ENCODE measurements at regions not wholly inside any gene's neighbourhood (a gene's known extent, or its start where the extent isn't known, plus 50 kb on each side); places are given as distances from the start of the nearest gene placed in this dataset.

DNA sequence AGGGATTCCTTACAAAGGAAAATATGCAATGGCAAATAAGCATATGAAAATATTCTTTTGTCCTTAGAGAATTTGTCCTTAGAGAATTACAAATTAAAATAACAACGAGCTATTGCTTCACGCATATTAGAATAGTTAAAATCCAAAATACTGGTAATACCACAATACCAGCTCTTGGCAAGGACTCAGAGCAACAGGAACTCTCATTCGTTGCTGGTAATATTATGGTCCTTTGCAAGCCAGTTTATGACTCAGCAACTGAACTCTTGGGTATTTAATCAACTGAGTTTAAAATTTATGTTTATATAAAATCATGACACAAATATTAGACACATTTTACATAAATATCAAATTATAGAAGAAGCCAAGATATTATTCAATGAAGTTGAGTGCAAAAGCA, 1730.4 kb downstream of the SI start:
- TF ChIP-seq, protein P1, sequence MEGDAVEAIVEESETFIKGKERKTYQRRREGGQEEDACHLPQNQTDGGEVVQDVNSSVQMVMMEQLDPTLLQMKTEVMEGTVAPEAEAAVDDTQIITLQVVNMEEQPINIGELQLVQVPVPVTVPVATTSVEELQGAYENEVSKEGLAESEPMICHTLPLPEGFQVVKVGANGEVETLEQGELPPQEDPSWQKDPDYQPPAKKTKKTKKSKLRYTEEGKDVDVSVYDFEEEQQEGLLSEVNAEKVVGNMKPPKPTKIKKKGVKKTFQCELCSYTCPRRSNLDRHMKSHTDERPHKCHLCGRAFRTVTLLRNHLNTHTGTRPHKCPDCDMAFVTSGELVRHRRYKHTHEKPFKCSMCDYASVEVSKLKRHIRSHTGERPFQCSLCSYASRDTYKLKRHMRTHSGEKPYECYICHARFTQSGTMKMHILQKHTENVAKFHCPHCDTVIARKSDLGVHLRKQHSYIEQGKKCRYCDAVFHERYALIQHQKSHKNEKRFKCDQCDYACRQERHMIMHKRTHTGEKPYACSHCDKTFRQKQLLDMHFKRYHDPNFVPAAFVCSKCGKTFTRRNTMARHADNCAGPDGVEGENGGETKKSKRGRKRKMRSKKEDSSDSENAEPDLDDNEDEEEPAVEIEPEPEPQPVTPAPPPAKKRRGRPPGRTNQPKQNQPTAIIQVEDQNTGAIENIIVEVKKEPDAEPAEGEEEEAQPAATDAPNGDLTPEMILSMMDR (IDR thresholded peaks at IDR 0.05) = no peak
- no peak for TF ChIP-seq EP300 (IDR thresholded peaks at IDR 0.05)
- no peak for TF ChIP-seq POLR2A (IDR thresholded peaks at IDR 0.05; ENCODE audit: low read depth)
- no peak for TF ChIP-seq POLR2AphosphoS5 (IDR thresholded peaks at IDR 0.05)
